Ovary (tissue), 3 donors: ENCODE measurements at regions not wholly inside any gene's neighbourhood (a gene's known extent, or its start where the extent isn't known, plus 50 kb on each side); places are given as distances from the start of the nearest gene placed in this dataset.

Experiments
- POLR2A ChIP-seq: fragments of 450-650 bp; IDR thresholded peaks from one replicate; pipeline ENCODE4 v1.6.1; 2017; ENCODE audit warnings: antibody characterized with exemption, mild to moderate bottlenecking, moderate library complexity
- TF ChIP-seq, protein P1 (sequence below), 3 donors: fragments of 450-650 bp in 2 of 3; fragments of 200-600 bp in 1 of 3; IDR thresholded peaks; one replicate each; pipeline versions ENCODE4 v1.5.1 to v1.8.0; 2016 to 2022; ENCODE audit warnings: antibody characterized with exemption in 3 of 3, mild to moderate bottlenecking in 1 of 3
- donor health status: DM: no; HTN: no; CAD: no.

- TF ChIP-seq POLR2A: no peak
- TF ChIP-seq, protein P1, sequence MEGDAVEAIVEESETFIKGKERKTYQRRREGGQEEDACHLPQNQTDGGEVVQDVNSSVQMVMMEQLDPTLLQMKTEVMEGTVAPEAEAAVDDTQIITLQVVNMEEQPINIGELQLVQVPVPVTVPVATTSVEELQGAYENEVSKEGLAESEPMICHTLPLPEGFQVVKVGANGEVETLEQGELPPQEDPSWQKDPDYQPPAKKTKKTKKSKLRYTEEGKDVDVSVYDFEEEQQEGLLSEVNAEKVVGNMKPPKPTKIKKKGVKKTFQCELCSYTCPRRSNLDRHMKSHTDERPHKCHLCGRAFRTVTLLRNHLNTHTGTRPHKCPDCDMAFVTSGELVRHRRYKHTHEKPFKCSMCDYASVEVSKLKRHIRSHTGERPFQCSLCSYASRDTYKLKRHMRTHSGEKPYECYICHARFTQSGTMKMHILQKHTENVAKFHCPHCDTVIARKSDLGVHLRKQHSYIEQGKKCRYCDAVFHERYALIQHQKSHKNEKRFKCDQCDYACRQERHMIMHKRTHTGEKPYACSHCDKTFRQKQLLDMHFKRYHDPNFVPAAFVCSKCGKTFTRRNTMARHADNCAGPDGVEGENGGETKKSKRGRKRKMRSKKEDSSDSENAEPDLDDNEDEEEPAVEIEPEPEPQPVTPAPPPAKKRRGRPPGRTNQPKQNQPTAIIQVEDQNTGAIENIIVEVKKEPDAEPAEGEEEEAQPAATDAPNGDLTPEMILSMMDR (IDR thresholded peaks at IDR 0.05): no peak
These were observed 404.5 kb downstream of the PDCD6IP start for GRCh38 chr3:34202975-34203374.
